PFSK-1 (cell line): ENCODE measurements at regions not wholly inside any gene's neighbourhood (a gene's known extent, or its start where the extent isn't known, plus 50 kb on each side); places are given as distances from the start of the nearest gene placed in this dataset.

ENCODE experiments used
- FOXP2 ChIP-seq: optimal IDR thresholded peaks from 2 replicates; pipeline ENCODE3; 2011; ENCODE audit warnings: borderline replicate concordance, control low read depth, inconsistent platforms; ENCODE audit not compliant: insufficient read depth; ENCODE audit errors: extremely low read length, extremely low read depth
- POLR2AphosphoS5 ChIP-seq: IDR thresholded peaks from 2 replicates; pipeline ENCODE4 v1.6.1; 2012; ENCODE audit warnings: low read depth, mild to moderate bottlenecking, control low read depth, low read length, moderate library complexity
- REST ChIP-seq, 2 experiments: IDR thresholded peaks; 2 replicates each; pipeline versions ENCODE4 v1.6.1 to v1.8.0; 2011 to 2012; ENCODE audit warnings: low read depth in 2 of 2, low read length in 2 of 2, control low read depth in 1 of 2, inconsistent platforms in 1 of 2, mild to moderate bottlenecking in 1 of 2, moderate library complexity in 1 of 2; ENCODE audit not compliant: insufficient read depth in 1 of 2
- SIN3A ChIP-seq: IDR thresholded peaks from 2 replicates; pipeline ENCODE4 v1.6.1; 2012; ENCODE audit warnings: mild to moderate bottlenecking, low read length, moderate library complexity, borderline replicate concordance; ENCODE audit not compliant: insufficient read depth
- TAF1 ChIP-seq: IDR thresholded peaks from 2 replicates; pipeline ENCODE4 v1.6.1; 2012; ENCODE audit warnings: low read length, control low read depth, borderline replicate concordance; ENCODE audit not compliant: insufficient read depth

- TF ChIP-seq REST (IDR thresholded peaks at IDR 0.05; ENCODE audit: insufficient read depth in 1 of 2, low read depth in 2 of 2, low read length in 2 of 2) (no peak), TAF1 (no peak), SIN3A (no peak), POLR2AphosphoS5 (no peak), FOXP2 (no peak)
Measured at GRCh38 chr3:109631897-109632296, 294.6 kb upstream of the DPPA4 start.

GRCh38 chr3:109640146-109640652 is 302.9 kb upstream of the DPPA4 start:
- TF ChIP-seq TAF1 (no peak), REST (IDR thresholded peaks at IDR 0.05; ENCODE audit: insufficient read depth in 1 of 2, low read depth in 2 of 2, low read length in 2 of 2) (no peak), FOXP2 (no peak), SIN3A (no peak), POLR2AphosphoS5 (no peak)

- TF ChIP-seq REST (IDR thresholded peaks at IDR 0.05; ENCODE audit: insufficient read depth in 1 of 2, low read depth in 2 of 2, low read length in 2 of 2) = no peak
- no peak for TF ChIP-seq TAF1
- no peak for TF ChIP-seq SIN3A
- TF ChIP-seq FOXP2 = no peak
- no peak for TF ChIP-seq POLR2AphosphoS5
Measured at GRCh38 chr3:109642025-109642424, 304.7 kb upstream of the DPPA4 start.

GRCh38 chr3:109643590-109643989 is 306.2 kb upstream of the DPPA4 start:
- TF ChIP-seq FOXP2 (no peak), REST (IDR thresholded peaks at IDR 0.05; ENCODE audit: insufficient read depth in 1 of 2, low read depth in 2 of 2, low read length in 2 of 2) (no peak), TAF1 (no peak), SIN3A (no peak), POLR2AphosphoS5 (no peak)

- TF ChIP-seq FOXP2 = no peak
- TF ChIP-seq POLR2AphosphoS5 = no peak
- no peak for TF ChIP-seq REST (IDR thresholded peaks at IDR 0.05; ENCODE audit: insufficient read depth in 1 of 2, low read depth in 2 of 2, low read length in 2 of 2)
- no peak for TF ChIP-seq SIN3A
- TF ChIP-seq TAF1 = no peak
Measured at GRCh38 chr3:109644332-109644731, 307.0 kb upstream of the DPPA4 start.
